SK-N-MC (cell line): ENCODE measurements at regions not wholly inside any gene's neighbourhood (a gene's known extent, or its start where the extent isn't known, plus 50 kb on each side); places are given as distances from the start of the nearest gene placed in this dataset.

ENCODE experiments used
- EZH2 ChIP-seq: fragments of 200-600 bp; sonication (generic); IDR thresholded peaks from one replicate; pipeline ENCODE4 v1.6.1; 2017; ENCODE audit warnings: antibody characterized with exemption
- FOXP2 ChIP-seq: optimal IDR thresholded peaks from 2 replicates; pipeline ENCODE3; 2011; ENCODE audit warnings: mild to moderate bottlenecking, moderate library complexity; ENCODE audit not compliant: insufficient read depth; ENCODE audit errors: extremely low read length, control extremely low read depth
- POLR2AphosphoS5 ChIP-seq: IDR thresholded peaks from 2 replicates; pipeline ENCODE4 v1.6.1; 2012; ENCODE audit warnings: mild to moderate bottlenecking, low read depth, low read length, borderline replicate concordance

GRCh38 chr2:121043061-121043826 lies 241.8 kb downstream of the TFCP2L1 start:
- TF ChIP-seq EZH2 = no peak
- TF ChIP-seq POLR2AphosphoS5 = no peak
- no peak for TF ChIP-seq FOXP2
